Mesenchymal stem cell (in vitro differentiated cells and primary cell): ENCODE measurements at regions not wholly inside any gene's neighbourhood (a gene's known extent, or its start where the extent isn't known, plus 50 kb on each side); places are given as distances from the start of the nearest gene placed in this dataset.

ENCODE experiments used
- DNase-seq: peaks from one replicate; pipeline ENCODE4 v3.0.0-alpha.2; 2013
- H2AFZ ChIP-seq: one replicate; pipeline ENCODE4 v1.6.1; 2013; ENCODE audit warnings: low read depth, mild to moderate bottlenecking, control low read depth, inconsistent platforms, low read length, moderate library complexity
- H2AK5ac ChIP-seq: 2 replicates; pipeline ENCODE4 v1.6.1; 2013; ENCODE audit warnings: low read length, moderate library complexity, mild to moderate bottlenecking, inconsistent platforms; ENCODE audit not compliant: severe bottlenecking
- H2BK120ac ChIP-seq: one replicate; pipeline ENCODE4 v1.6.1; 2013; ENCODE audit warnings: low read depth, mild to moderate bottlenecking, inconsistent platforms, low read length, moderate library complexity
- H2BK12ac ChIP-seq, 2 experiments: one replicate each; pipeline ENCODE4 v1.6.1; 2013; ENCODE audit warnings: inconsistent platforms in 2 of 2, low read length in 2 of 2, mild to moderate bottlenecking in 2 of 2, moderate library complexity in 2 of 2, control low read depth in 1 of 2
- H2BK15ac ChIP-seq: one replicate; pipeline ENCODE4 v1.6.1; 2013; ENCODE audit warnings: mild to moderate bottlenecking, low read depth, inconsistent platforms; ENCODE audit not compliant: poor library complexity, severe bottlenecking
- H2BK5ac ChIP-seq: 2 replicates; pipeline ENCODE4 v1.6.1; 2013; ENCODE audit warnings: low read depth, mild to moderate bottlenecking, low read length, control low read depth, inconsistent platforms; ENCODE audit not compliant: poor library complexity, severe bottlenecking
- H3K14ac ChIP-seq, 2 experiments: one replicate each; pipeline ENCODE4 v1.6.1; 2013; ENCODE audit warnings: inconsistent platforms in 2 of 2, low read length in 2 of 2, control low read depth in 1 of 2, mild to moderate bottlenecking in 1 of 2, moderate library complexity in 1 of 2
- H3K18ac ChIP-seq, 2 experiments: one replicate each; pipeline ENCODE4 v1.6.1; 2013; ENCODE audit warnings: inconsistent platforms in 2 of 2, low read length in 2 of 2, control low read depth in 1 of 2, low read depth in 1 of 2, mild to moderate bottlenecking in 1 of 2
- H3K23ac ChIP-seq, 2 experiments: one replicate each; pipeline ENCODE4 v1.6.1; 2013; ENCODE audit warnings: inconsistent platforms in 2 of 2, low read length in 2 of 2, mild to moderate bottlenecking in 2 of 2, moderate library complexity in 2 of 2, control low read depth in 1 of 2
- H3K27ac ChIP-seq: 2 replicates; pipeline ENCODE4 v1.5.1; 2013; ENCODE audit warnings: mild to moderate bottlenecking, moderate library complexity, low read length, control low read depth, inconsistent platforms; ENCODE audit not compliant: poor library complexity, severe bottlenecking
- H3K27me3 ChIP-seq, 2 experiments: 2 replicates each; pipeline versions ENCODE4 v1.6.1 to v1.7.0; 2013; ENCODE audit warnings: low read length in 2 of 2, mild to moderate bottlenecking in 2 of 2, moderate library complexity in 2 of 2, control low read depth in 1 of 2, inconsistent platforms in 1 of 2; ENCODE audit not compliant: control insufficient read depth in 1 of 2, insufficient read depth in 1 of 2
- H3K36me3 ChIP-seq, 2 experiments: 2 replicates each; pipeline versions ENCODE4 v1.6.1 to v1.7.0; 2013; ENCODE audit warnings: low read length in 2 of 2, control low read depth in 1 of 2, inconsistent platforms in 1 of 2, low read depth in 1 of 2, mild to moderate bottlenecking in 1 of 2; ENCODE audit not compliant: insufficient read depth in 2 of 2, control insufficient read depth in 1 of 2
- H3K4ac ChIP-seq, 2 experiments: one replicate each; pipeline ENCODE4 v1.6.1; 2013; ENCODE audit warnings: inconsistent platforms in 2 of 2, low read length in 2 of 2, mild to moderate bottlenecking in 2 of 2, moderate library complexity in 2 of 2, control low read depth in 1 of 2, low read depth in 1 of 2
- H3K4me1 ChIP-seq: 2 replicates; pipeline ENCODE4 v1.6.1; 2013; ENCODE audit warnings: low read depth, low read length, control low read depth; ENCODE audit not compliant: control insufficient read depth, insufficient read depth
- H3K4me2 ChIP-seq: 2 replicates; pipeline ENCODE4 v1.6.1; 2013; ENCODE audit warnings: low read length, mild to moderate bottlenecking, inconsistent platforms; ENCODE audit not compliant: poor library complexity, severe bottlenecking
- H3K4me3 ChIP-seq, 2 experiments: 2 replicates each; pipeline versions ENCODE4 v1.5.1 to v1.7.0; 2013; ENCODE audit warnings: low read length in 2 of 2, mild to moderate bottlenecking in 2 of 2, control low read depth in 1 of 2, low read depth in 1 of 2; ENCODE audit not compliant: insufficient read depth in 1 of 2
- H3K79me1 ChIP-seq: replicated peaks from 2 replicates; pipeline ENCODE4 v1.6.1; 2013; ENCODE audit warnings: mild to moderate bottlenecking, control low read depth, low read length, inconsistent platforms; ENCODE audit not compliant: poor library complexity, severe bottlenecking
- H3K9ac ChIP-seq: 2 replicates; pipeline ENCODE4 v1.7.0; 2013; ENCODE audit warnings: mild to moderate bottlenecking, low read length, moderate library complexity
- H3K9me3 ChIP-seq: 2 replicates; pipeline ENCODE4 v1.7.0; 2013; ENCODE audit warnings: mild to moderate bottlenecking, low read length; ENCODE audit not compliant: control insufficient read depth
- H4K8ac ChIP-seq: one replicate; pipeline ENCODE4 v1.6.1; 2013; ENCODE audit warnings: inconsistent platforms, mild to moderate bottlenecking, low read length, moderate library complexity
- H4K91ac ChIP-seq: one replicate; pipeline ENCODE4 v1.6.1; 2013; ENCODE audit warnings: mild to moderate bottlenecking, low read length, inconsistent platforms
- WGBS: methylation state at CpG from one replicate; pipeline ENCODE4 v1.1.7; 2013; ENCODE audit warnings: mixed read lengths; 5-methylcytosine and 5-hydroxymethylcytosine counted together

- DNase-seq, result peak; percentile 46
- H3K4me3 ChIP-seq, result peak overlapping the region; percentile 60 to 82
- no peak overlapping the region for H2AK5ac ChIP-seq
- peak overlapping the region; percentile 17 for H2BK15ac ChIP-seq
- H3K27me3 ChIP-seq, result peaks cover 0 to 8% of the 10 kb centered on the region in 2 experiments
- H4K8ac ChIP-seq, result no peak overlapping the region
- no peaks in the 10 kb centered on the region for H3K36me3 ChIP-seq
- H3K79me1 ChIP-seq, result peaks cover 8% of the 10 kb centered on the region
- H4K91ac ChIP-seq, result no peak overlapping the region
- no peak overlapping the region for H3K14ac ChIP-seq
- peak overlapping the region in 1 of 2 experiments; percentile 40 for H3K23ac ChIP-seq
- no peak overlapping the region for H3K4ac ChIP-seq
- peak overlapping the region; percentile 69 for H3K4me2 ChIP-seq
- no peak overlapping the region for H2BK120ac ChIP-seq
- H3K18ac ChIP-seq, result peak overlapping the region in 1 of 2 experiments; percentile 57
- H2AFZ ChIP-seq, result no peak overlapping the region
- 0% methylated on average over 18 of the region's 26 CpGs for WGBS
- H2BK5ac ChIP-seq, result no peak overlapping the region
- H3K9me3 ChIP-seq, result no peaks in the 10 kb centered on the region
- peak overlapping the region; percentile 92 for H3K9ac ChIP-seq
- H3K27ac ChIP-seq, result peak overlapping the region; percentile 86
- H2BK12ac ChIP-seq, result no peak overlapping the region
- peaks cover 7% of the 10 kb centered on the region for H3K4me1 ChIP-seq
Observed at GRCh38 chr6:26197933-26198721, 110.9 kb downstream of the HFE start.

GRCh38 chr6:26198722-26199056 lies 111.5 kb downstream of the HFE start:
- H3K4me2 ChIP-seq, result peak overlapping the region; percentile 69
- no peak overlapping the region for H2BK12ac ChIP-seq
- H2AFZ ChIP-seq, result peak overlapping the region; percentile 81
- H3K79me1 ChIP-seq, result peaks cover 8% of the 10 kb centered on the region
- peaks cover 0 to 10% of the 10 kb centered on the region in 2 experiments for H3K27me3 ChIP-seq
- H3K4me1 ChIP-seq, result peaks cover 7% of the 10 kb centered on the region
- no peak overlapping the region for H2BK5ac ChIP-seq
- no peak overlapping the region for H4K8ac ChIP-seq
- no peak overlapping the region for H2BK15ac ChIP-seq
- peak overlapping the region; percentile 25 for H4K91ac ChIP-seq
- H3K4ac ChIP-seq, result peak overlapping the region in 1 of 2 experiments; percentile 60
- H3K36me3 ChIP-seq, result no peaks in the 10 kb centered on the region
- peak overlapping the region in 1 of 2 experiments; percentile 57 for H3K23ac ChIP-seq
- H3K9ac ChIP-seq, result peak overlapping the region; percentile 92
- no peaks in the 10 kb centered on the region for H3K9me3 ChIP-seq
- DNase-seq, result no peak
- H3K4me3 ChIP-seq, result peak overlapping the region; percentile 74 to 82
- H3K18ac ChIP-seq, result peak overlapping the region; percentile 79 to 88
- no peak overlapping the region for H2BK120ac ChIP-seq
- under 1% methylated on average over 12 of the region's 12 CpGs for WGBS
- H2AK5ac ChIP-seq, result no peak overlapping the region
- peak overlapping the region; percentile 86 for H3K27ac ChIP-seq
- H3K14ac ChIP-seq, result peak overlapping the region in 1 of 2 experiments; percentile 18

- under 1% methylated on average over 42 of the region's 42 CpGs for WGBS
- H3K4me1 ChIP-seq, result peaks cover 9% of the 10 kb centered on the region
- no peak overlapping the region for H2BK15ac ChIP-seq
- peak overlapping the region; percentile 68 for H3K4me2 ChIP-seq
- peaks cover 6% of the 10 kb centered on the region for H3K79me1 ChIP-seq
- H3K9ac ChIP-seq, result peak overlapping the region; percentile 92
- H3K27me3 ChIP-seq, result peaks cover 0 to 10% of the 10 kb centered on the region in 2 experiments
- peak overlapping the region; percentile 79 to 93 for H3K18ac ChIP-seq
- DNase-seq, result peak; percentile 98
- H3K36me3 ChIP-seq, result no peaks in the 10 kb centered on the region
- peak overlapping the region in 1 of 2 experiments; percentile 44 for H3K14ac ChIP-seq
- no peak overlapping the region for H2BK120ac ChIP-seq
- no peak overlapping the region for H2AK5ac ChIP-seq
- H3K27ac ChIP-seq, result peak overlapping the region; percentile 86
- peak overlapping the region in 1 of 2 experiments; percentile 23 for H3K23ac ChIP-seq
- H2BK12ac ChIP-seq, result peak overlapping the region in 1 of 2 experiments; percentile 83
- H3K4ac ChIP-seq, result peak overlapping the region in 1 of 2 experiments; percentile 74
- H3K9me3 ChIP-seq, result no peaks in the 10 kb centered on the region
- H2AFZ ChIP-seq, result peak overlapping the region; percentile 81
- peak overlapping the region; percentile 74 to 82 for H3K4me3 ChIP-seq
- H4K8ac ChIP-seq, result no peak overlapping the region
- no peak overlapping the region for H2BK5ac ChIP-seq
- peak overlapping the region; percentile 49 for H4K91ac ChIP-seq
Observed at GRCh38 chr6:26199057-26199772, 112.0 kb downstream of the HFE start.
